Neural cell (in vitro differentiated cells): ENCODE measurements at regions not wholly inside any gene's neighbourhood (a gene's known extent, or its start where the extent isn't known, plus 50 kb on each side); places are given as distances from the start of the nearest gene placed in this dataset.

ENCODE experiments used
- H2AFZ ChIP-seq: fragments of 200-600, 300-800 bp; sonication (generic), shearing (Covaris generic); 2 replicates; pipeline ENCODE4 v1.6.0; 2014; ENCODE audit warnings: low read depth, mild to moderate bottlenecking, antibody characterized with exemption, low read length, moderate library complexity
- H3F3A ChIP-seq: fragments of 200-600 bp; shearing (Covaris generic); 2 replicates; pipeline ENCODE4 v1.6.1; 2016; ENCODE audit warnings: mild to moderate bottlenecking, moderate library complexity, mixed read lengths, antibody characterized with exemption, low read length; ENCODE audit not compliant: insufficient read depth, poor library complexity, severe bottlenecking
- H3K27ac ChIP-seq: fragments of 200-600, 300-800 bp; sonication (generic), shearing (Covaris generic); 2 replicates; pipeline ENCODE4 v1.5.1; 2014; ENCODE audit warnings: mild to moderate bottlenecking, low read length, moderate library complexity
- H3K27me3 ChIP-seq: fragments of 300-800, 200-600 bp; sonication (generic), shearing (Covaris generic); 2 replicates; pipeline ENCODE4 v1.6.0; 2014; ENCODE audit warnings: mild to moderate bottlenecking, low read depth, low read length, moderate library complexity; ENCODE audit not compliant: insufficient read depth
- H3K36me3 ChIP-seq: fragments of 300-800, 200-600 bp; sonication (generic), shearing (Covaris generic); 2 replicates; pipeline ENCODE4 v1.5.1; 2014; ENCODE audit warnings: mild to moderate bottlenecking, antibody characterized with exemption, low read length, moderate library complexity; ENCODE audit not compliant: insufficient read depth
- H3K4me2 ChIP-seq: fragments of 300-800, 200-600 bp; sonication (generic), shearing (Covaris generic); 2 replicates; pipeline ENCODE4 v1.6.0; 2014; ENCODE audit warnings: mild to moderate bottlenecking, low read length
- H3K4me3 ChIP-seq: fragments of 300-800, 200-600 bp; sonication (generic), shearing (Covaris generic); 2 replicates; pipeline ENCODE4 v1.5.1; 2014; ENCODE audit warnings: mild to moderate bottlenecking, low read length, moderate library complexity
- H3K79me2 ChIP-seq: fragments of 200-600 bp; shearing (Covaris generic); replicated peaks from 2 replicates; pipeline ENCODE4 v1.6.0; 2014; ENCODE audit warnings: mild to moderate bottlenecking, low read length, moderate library complexity; ENCODE audit not compliant: insufficient read depth
- H3K9ac ChIP-seq: fragments of 300-800, 200-600 bp; sonication (generic), shearing (Covaris generic); 2 replicates; pipeline ENCODE4 v1.6.1; 2016; ENCODE audit warnings: mild to moderate bottlenecking, low read length, mixed read lengths
- H3K9me2 ChIP-seq: fragments of 200-600 bp; shearing (Covaris generic); 2 replicates; pipeline ENCODE4 v1.6.1; 2016; ENCODE audit warnings: mild to moderate bottlenecking, low read length, mixed read lengths; ENCODE audit not compliant: insufficient read depth
- H3K9me3 ChIP-seq: fragments of 200-600, 300-800 bp; sonication (generic), shearing (Covaris generic); 2 replicates; pipeline ENCODE4 v1.6.1; 2016; ENCODE audit warnings: mild to moderate bottlenecking, mixed run types, low read length, moderate library complexity, mixed read lengths
- H4K20me1 ChIP-seq: fragments of 200-600 bp; shearing (Covaris generic); 2 replicates; pipeline ENCODE4 v1.6.1; 2016; ENCODE audit warnings: mild to moderate bottlenecking, mixed run types; ENCODE audit not compliant: insufficient read depth
- EP300 ChIP-seq: fragments of 450-650 bp; conservative IDR thresholded peaks from 2 replicates; pipeline ENCODE4 v1.6.1; 2014; ENCODE audit warnings: antibody characterized with exemption, mild to moderate bottlenecking, moderate library complexity; ENCODE audit not compliant: poor library complexity, severe bottlenecking
- EZH2 ChIP-seq: fragments of 200-600, 300-800 bp; shearing (Covaris generic), sonication (generic); IDR thresholded peaks from 2 replicates; pipeline ENCODE4 v1.6.1; 2014; ENCODE audit warnings: antibody characterized with exemption, low read length, borderline replicate concordance, mild to moderate bottlenecking; ENCODE audit not compliant: insufficient read depth, poor library complexity, severe bottlenecking
- MXI1 ChIP-seq: fragments of 450-650 bp; conservative IDR thresholded peaks from 2 replicates; pipeline ENCODE4 v1.6.1; 2014; ENCODE audit warnings: antibody characterized with exemption, mild to moderate bottlenecking; ENCODE audit not compliant: poor library complexity, severe bottlenecking
- POLR2AphosphoS5 ChIP-seq: IDR thresholded peaks from 2 replicates; pipeline ENCODE4 v1.6.1; 2012
- RAD21 ChIP-seq: fragments of 450-650 bp; conservative IDR thresholded peaks from 2 replicates; pipeline ENCODE4 v1.6.1; 2014; ENCODE audit warnings: antibody characterized with exemption, mild to moderate bottlenecking, moderate library complexity
- SMC3 ChIP-seq: fragments of 450-650 bp; conservative IDR thresholded peaks from 2 replicates; pipeline ENCODE4 v1.6.1; 2014; ENCODE audit warnings: antibody characterized with exemption, mild to moderate bottlenecking, moderate library complexity; ENCODE audit not compliant: poor library complexity
- TAF1 ChIP-seq: IDR thresholded peaks from 2 replicates; pipeline ENCODE4 v1.6.1; 2012; ENCODE audit warnings: low read depth
- TF ChIP-seq, protein P1 (sequence below): fragments of 450-650 bp; IDR thresholded peaks from 2 replicates; pipeline ENCODE4 v1.5.1; 2014; ENCODE audit warnings: antibody characterized with exemption, mild to moderate bottlenecking, moderate library complexity; ENCODE audit not compliant: poor library complexity, severe bottlenecking
- TF ChIP-seq, protein P2 (sequence below): IDR thresholded peaks from 2 replicates; pipeline ENCODE4 v1.6.1; 2012; ENCODE audit warnings: borderline replicate concordance

DNA sequence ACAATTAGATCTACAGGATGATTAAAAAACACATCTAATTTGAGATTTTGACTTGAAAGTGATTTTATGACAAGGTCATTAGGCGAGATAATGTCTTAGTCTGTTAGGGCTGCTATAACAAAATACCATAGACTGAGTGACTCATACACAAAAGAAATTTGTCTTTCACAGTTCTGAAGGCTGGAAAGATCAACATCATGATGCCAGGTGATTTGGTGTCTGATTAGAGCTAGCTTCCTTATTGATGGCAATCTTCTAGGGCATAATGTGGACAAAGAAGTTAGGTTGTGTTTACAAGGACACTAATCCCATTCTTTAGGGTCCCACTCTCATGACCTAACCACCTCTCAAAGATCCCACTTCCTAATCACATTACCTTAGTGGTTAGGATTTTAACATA is 256.7 kb downstream of the TUSC1 start:
- Histone ChIP-seq H3K36me3 (no peaks in the 10 kb centered on the region), H3K79me2 (no peaks in the 10 kb centered on the region), H3K9me2 (no peaks in the 10 kb centered on the region), H3K9me3 (no peaks in the 10 kb centered on the region), H3F3A (no peaks in the 10 kb centered on the region), H2AFZ (no peak overlapping the region), H3K27ac (no peak overlapping the region), H3K4me3 (no peak overlapping the region), H4K20me1 (no peaks in the 10 kb centered on the region), H3K9ac (no peak overlapping the region), H3K27me3 (no peaks in the 10 kb centered on the region), H3K4me2 (no peak overlapping the region)
- TF ChIP-seq, protein P1, sequence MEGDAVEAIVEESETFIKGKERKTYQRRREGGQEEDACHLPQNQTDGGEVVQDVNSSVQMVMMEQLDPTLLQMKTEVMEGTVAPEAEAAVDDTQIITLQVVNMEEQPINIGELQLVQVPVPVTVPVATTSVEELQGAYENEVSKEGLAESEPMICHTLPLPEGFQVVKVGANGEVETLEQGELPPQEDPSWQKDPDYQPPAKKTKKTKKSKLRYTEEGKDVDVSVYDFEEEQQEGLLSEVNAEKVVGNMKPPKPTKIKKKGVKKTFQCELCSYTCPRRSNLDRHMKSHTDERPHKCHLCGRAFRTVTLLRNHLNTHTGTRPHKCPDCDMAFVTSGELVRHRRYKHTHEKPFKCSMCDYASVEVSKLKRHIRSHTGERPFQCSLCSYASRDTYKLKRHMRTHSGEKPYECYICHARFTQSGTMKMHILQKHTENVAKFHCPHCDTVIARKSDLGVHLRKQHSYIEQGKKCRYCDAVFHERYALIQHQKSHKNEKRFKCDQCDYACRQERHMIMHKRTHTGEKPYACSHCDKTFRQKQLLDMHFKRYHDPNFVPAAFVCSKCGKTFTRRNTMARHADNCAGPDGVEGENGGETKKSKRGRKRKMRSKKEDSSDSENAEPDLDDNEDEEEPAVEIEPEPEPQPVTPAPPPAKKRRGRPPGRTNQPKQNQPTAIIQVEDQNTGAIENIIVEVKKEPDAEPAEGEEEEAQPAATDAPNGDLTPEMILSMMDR = no peak
- TF ChIP-seq TAF1 (no peak), EP300 (no peak), SMC3 (no peak), POLR2AphosphoS5 (no peak), RAD21 (no peak), MXI1 (no peak), EZH2 (no peak)
- TF ChIP-seq, protein P2, sequence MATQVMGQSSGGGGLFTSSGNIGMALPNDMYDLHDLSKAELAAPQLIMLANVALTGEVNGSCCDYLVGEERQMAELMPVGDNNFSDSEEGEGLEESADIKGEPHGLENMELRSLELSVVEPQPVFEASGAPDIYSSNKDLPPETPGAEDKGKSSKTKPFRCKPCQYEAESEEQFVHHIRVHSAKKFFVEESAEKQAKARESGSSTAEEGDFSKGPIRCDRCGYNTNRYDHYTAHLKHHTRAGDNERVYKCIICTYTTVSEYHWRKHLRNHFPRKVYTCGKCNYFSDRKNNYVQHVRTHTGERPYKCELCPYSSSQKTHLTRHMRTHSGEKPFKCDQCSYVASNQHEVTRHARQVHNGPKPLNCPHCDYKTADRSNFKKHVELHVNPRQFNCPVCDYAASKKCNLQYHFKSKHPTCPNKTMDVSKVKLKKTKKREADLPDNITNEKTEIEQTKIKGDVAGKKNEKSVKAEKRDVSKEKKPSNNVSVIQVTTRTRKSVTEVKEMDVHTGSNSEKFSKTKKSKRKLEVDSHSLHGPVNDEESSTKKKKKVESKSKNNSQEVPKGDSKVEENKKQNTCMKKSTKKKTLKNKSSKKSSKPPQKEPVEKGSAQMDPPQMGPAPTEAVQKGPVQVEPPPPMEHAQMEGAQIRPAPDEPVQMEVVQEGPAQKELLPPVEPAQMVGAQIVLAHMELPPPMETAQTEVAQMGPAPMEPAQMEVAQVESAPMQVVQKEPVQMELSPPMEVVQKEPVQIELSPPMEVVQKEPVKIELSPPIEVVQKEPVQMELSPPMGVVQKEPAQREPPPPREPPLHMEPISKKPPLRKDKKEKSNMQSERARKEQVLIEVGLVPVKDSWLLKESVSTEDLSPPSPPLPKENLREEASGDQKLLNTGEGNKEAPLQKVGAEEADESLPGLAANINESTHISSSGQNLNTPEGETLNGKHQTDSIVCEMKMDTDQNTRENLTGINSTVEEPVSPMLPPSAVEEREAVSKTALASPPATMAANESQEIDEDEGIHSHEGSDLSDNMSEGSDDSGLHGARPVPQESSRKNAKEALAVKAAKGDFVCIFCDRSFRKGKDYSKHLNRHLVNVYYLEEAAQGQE = no peak

DNA sequence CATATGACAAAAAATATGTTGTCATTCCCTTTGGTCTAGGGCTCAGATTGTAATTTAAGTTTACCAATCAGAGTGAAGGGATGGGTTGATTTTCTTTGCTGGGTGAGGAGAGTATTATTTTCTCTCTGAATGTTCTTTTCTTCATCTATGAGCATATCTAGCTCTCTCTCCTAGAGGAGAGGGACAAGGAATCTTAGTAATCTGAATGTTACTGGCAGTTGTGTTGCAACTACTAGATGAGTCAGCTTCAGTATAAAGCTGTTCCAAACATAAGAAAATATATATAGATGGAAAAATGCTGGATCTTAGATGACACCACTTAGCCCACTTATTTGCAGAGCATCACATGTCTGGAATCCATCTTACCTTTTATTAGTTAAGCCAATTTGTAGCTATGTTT is 259.3 kb downstream of the TUSC1 start:
- Histone ChIP-seq H3K9ac (no peak overlapping the region), H3K79me2 (no peaks in the 10 kb centered on the region), H2AFZ (no peak overlapping the region), H3F3A (no peaks in the 10 kb centered on the region), H3K9me3 (no peaks in the 10 kb centered on the region), H3K9me2 (no peaks in the 10 kb centered on the region), H3K4me3 (no peak overlapping the region), H3K27ac (no peak overlapping the region), H4K20me1 (no peaks in the 10 kb centered on the region), H3K36me3 (no peaks in the 10 kb centered on the region), H3K27me3 (no peaks in the 10 kb centered on the region), H3K4me2 (no peak overlapping the region)
- TF ChIP-seq EP300 (no peak), TAF1 (no peak), RAD21 (no peak), SMC3 (no peak), POLR2AphosphoS5 (no peak), EZH2 (no peak), MXI1 (no peak)
- TF ChIP-seq, protein P1 = no peak
- TF ChIP-seq, protein P2 = no peak
